GM12878 (cell line): ENCODE measurements at regions not wholly inside any gene's neighbourhood (a gene's known extent, or its start where the extent isn't known, plus 50 kb on each side); places are given as distances from the start of the nearest gene placed in this dataset.

Experiments
- ATAC-seq: fragments of 200-7000 bp; cut with Tn5 transposase; 3 replicates; pipeline ENCODE4 v1.9.1; 2020; ENCODE audit warnings: mild to moderate bottlenecking, moderate library complexity
- BruUV-seq: library from RNA; stranded (reverse); fragments of 400-500 nt; replicated peaks from 2 replicates; lab custom pipeline; 2021; lab: Mats Ljungman, UMichigan
- CTCF ChIA-PET: fragments of 300-600 bp; sonication (Branson Sonifier 250); formaldehyde crosslinking; extraction: SDS; loops from one replicate; lab custom pipeline; 2021; ENCODE audit warnings: inconsistent platforms; lab: Yijun Ruan, JAX
- POLR2A ChIA-PET: fragments of 350-600 bp; formaldehyde crosslinking; extraction: SDS; loops from one replicate; lab custom pipeline; 2021; ENCODE audit warnings: inconsistent platforms; lab: Charles Lee
- RAD21 ChIA-PET: fragments of 300-600 bp; sonication (Branson Sonifier 250); formaldehyde crosslinking; loops from one replicate; lab custom pipeline; 2023; ENCODE audit warnings: antibody characterized with exemption; ENCODE audit not compliant: unreplicated experiment; lab: Charles Lee
- SMC1A ChIA-PET: fragments of 300-600 bp; sonication (Branson Sonifier 250); formaldehyde crosslinking; loops from one replicate; lab custom pipeline; 2023; ENCODE audit not compliant: unreplicated experiment, uncharacterized antibody; lab: Charles Lee
- DNase-seq: peaks from one replicate; pipeline ENCODE4 v3.0.0-alpha.2; 2011; ENCODE audit warnings: low read depth, low spot score
- FAIRE-seq: peaks from 3 replicates; lab custom pipeline; 2011; peaks lifted over from hg19 to GRCh38; lab: Jason Lieb, UNC
- H2AFZ ChIP-seq: 2 replicates; pipeline ENCODE4 v1.6.0; 2011; ENCODE audit warnings: low read depth, low read length, control low read depth; ENCODE audit not compliant: control insufficient read depth
- H3K27ac ChIP-seq: 2 replicates; pipeline ENCODE4 v1.5.1; 2011; ENCODE audit warnings: control low read depth; ENCODE audit not compliant: control insufficient read depth, insufficient read depth
- H3K27me3 ChIP-seq, 2 experiments: replicated peaks in 1 of 2; 2 replicates each; pipeline versions ENCODE4 v1.6.0 to v1.6.1; 2011; ENCODE audit warnings: low read length in 1 of 2; ENCODE audit not compliant: control insufficient read depth in 2 of 2, insufficient read depth in 2 of 2
- H3K36me3 ChIP-seq, 2 experiments: 2 replicates each; pipeline ENCODE4 v1.5.1; 2011; ENCODE audit warnings: low read length in 1 of 2; ENCODE audit not compliant: control insufficient read depth in 2 of 2, insufficient read depth in 2 of 2
- H3K4me1 ChIP-seq: 2 replicates; pipeline ENCODE4 v1.6.1; 2011; ENCODE audit warnings: mild to moderate bottlenecking, low read length, moderate library complexity, mixed read lengths; ENCODE audit not compliant: control insufficient read depth, insufficient read depth
- H3K4me2 ChIP-seq: 2 replicates; pipeline ENCODE4 v1.6.0; 2011; ENCODE audit warnings: control low read depth; ENCODE audit not compliant: control insufficient read depth, insufficient read depth
- H3K4me3 ChIP-seq: fragments of 200-600 bp; sonication (generic); 2 replicates; pipeline ENCODE4 v1.5.1; 2016
- H3K79me2 ChIP-seq: 2 replicates; pipeline ENCODE4 v1.6.0; 2011; ENCODE audit warnings: low read length; ENCODE audit not compliant: control insufficient read depth, insufficient read depth
- H3K9ac ChIP-seq: 2 replicates; pipeline ENCODE4 v1.8.0; 2011; ENCODE audit warnings: low read length, control low read depth, mixed read lengths; ENCODE audit not compliant: control insufficient read depth, insufficient read depth
- H3K9me3 ChIP-seq: replicated peaks from 3 replicates; pipeline ENCODE4 v1.5.1; 2011; ENCODE audit warnings: mild to moderate bottlenecking, low read length; ENCODE audit not compliant: control insufficient read depth, insufficient read depth
- H4K20me1 ChIP-seq: 2 replicates; pipeline ENCODE4 v1.6.0; 2011; ENCODE audit not compliant: control insufficient read depth, insufficient read depth
- ATF7 ChIP-seq: fragments of 450-650 bp; IDR thresholded peaks from 2 replicates; pipeline ENCODE4 v1.6.1; 2016; ENCODE audit warnings: low read depth, mild to moderate bottlenecking
- CBX3 ChIP-seq: fragments of 200-600 bp; sonication (generic); IDR thresholded peaks from 2 replicates; pipeline ENCODE4 v1.6.1; 2016; ENCODE audit warnings: low read depth, borderline replicate concordance
- CBX5 ChIP-seq: sonication (generic); IDR thresholded peaks from 2 replicates; pipeline ENCODE4 v1.6.1; 2016; ENCODE audit warnings: low read depth, moderate library complexity, mild to moderate bottlenecking, inconsistent platforms
- FOS ChIP-seq: IDR thresholded peaks from 3 replicates; pipeline ENCODE4 v1.6.1; 2011; ENCODE audit warnings: borderline replicate concordance; ENCODE audit not compliant: insufficient read length; ENCODE audit errors: extremely low read depth
- JUND ChIP-seq: IDR thresholded peaks from 2 replicates; pipeline ENCODE4 v1.6.1; 2012; ENCODE audit warnings: low read depth, mild to moderate bottlenecking, low read length, improper control_type of control experiment, moderate library complexity
- KDM1A ChIP-seq: fragments of 200-600 bp; sonication (generic); IDR thresholded peaks from 2 replicates; pipeline ENCODE4 v1.6.1; 2016; ENCODE audit warnings: borderline replicate concordance
- RAD21 ChIP-seq: IDR thresholded peaks from 2 replicates; pipeline ENCODE4 v1.6.1; 2011; ENCODE audit warnings: mild to moderate bottlenecking, low read depth, low read length, moderate library complexity; ENCODE audit not compliant: insufficient read depth
- WGBS: methylation state at CpG from one replicate; pipeline ENCODE4 v1.1.6; 2016; ENCODE audit warnings: low lambda C conversion rate; ENCODE audit not compliant: insufficient replicate concordance, insufficient coverage; ENCODE audit errors: missing lambda C conversion rate; 5-methylcytosine and 5-hydroxymethylcytosine counted together
- in situ Hi-C: fragments of 300-500 bp; cut with MboI; formaldehyde crosslinking; loops from 9 replicates; pipeline ENCODE4 v1.14.3; 2018; ENCODE audit warnings: mixed read lengths
- intact Hi-C: fragments of 100-400 bp; cut with micrococcal nuclease; formaldehyde crosslinking; loops from one replicate; pipeline ENCODE4 v1.14.2; 2022; ENCODE audit not compliant: unreplicated experiment
- TF ChIP-seq, protein P1 (sequence below): fragments of 450-650 bp; IDR thresholded peaks from 2 replicates; pipeline ENCODE4 v1.6.1; 2017; ENCODE audit warnings: borderline replicate concordance
- TF ChIP-seq, protein P2 (sequence below): IDR thresholded peaks from 2 replicates; pipeline ENCODE4 v1.6.1; 2011; ENCODE audit warnings: low read depth, low read length, improper control_type of control experiment, borderline replicate concordance

DNA sequence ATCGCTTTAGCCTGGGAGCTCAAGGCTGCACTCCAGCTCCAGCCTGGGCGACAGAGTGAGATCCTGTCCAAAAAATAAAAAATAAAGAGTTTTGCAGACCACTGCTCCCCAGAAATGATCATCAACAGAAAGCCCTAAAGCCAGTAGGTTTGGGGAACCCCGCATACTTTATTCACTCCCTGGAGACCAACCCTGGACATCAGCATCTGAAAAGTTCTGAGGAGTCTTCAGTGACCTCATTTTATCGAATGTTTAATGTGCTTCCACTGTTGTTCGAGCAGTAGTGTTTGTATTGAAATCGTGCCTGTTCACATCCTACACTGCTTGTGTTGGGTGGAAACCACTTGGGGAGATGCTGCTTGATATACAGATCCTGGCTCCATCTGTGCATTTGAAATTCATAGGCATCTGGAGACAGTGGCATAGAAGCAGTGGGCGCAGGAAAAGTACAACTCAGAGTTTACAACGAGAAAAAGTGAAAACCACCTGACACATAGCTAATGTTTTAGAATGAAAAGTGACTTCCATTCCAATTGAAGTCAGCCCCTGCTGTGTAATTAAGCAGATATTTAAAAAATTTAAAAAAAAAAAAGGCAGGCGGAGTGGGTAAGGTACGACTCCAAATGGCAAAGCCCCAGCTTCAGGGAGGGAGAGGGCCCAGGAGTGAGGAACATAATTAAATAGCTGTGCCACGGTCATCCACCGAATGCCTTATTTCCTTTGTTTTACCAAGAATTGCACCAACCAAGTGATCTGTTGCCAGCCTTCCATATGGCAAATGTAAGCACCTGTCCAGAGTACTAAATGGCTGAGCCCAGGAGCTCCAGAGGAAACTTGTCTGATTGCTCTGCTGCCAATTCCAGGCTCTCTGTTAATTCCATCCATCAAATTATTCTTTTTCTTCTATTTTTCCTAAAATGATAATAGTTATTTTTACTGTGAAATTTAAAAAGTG, 100.4 kb upstream of the NAA20 start (continued):
- TF ChIP-seq, protein P1, sequence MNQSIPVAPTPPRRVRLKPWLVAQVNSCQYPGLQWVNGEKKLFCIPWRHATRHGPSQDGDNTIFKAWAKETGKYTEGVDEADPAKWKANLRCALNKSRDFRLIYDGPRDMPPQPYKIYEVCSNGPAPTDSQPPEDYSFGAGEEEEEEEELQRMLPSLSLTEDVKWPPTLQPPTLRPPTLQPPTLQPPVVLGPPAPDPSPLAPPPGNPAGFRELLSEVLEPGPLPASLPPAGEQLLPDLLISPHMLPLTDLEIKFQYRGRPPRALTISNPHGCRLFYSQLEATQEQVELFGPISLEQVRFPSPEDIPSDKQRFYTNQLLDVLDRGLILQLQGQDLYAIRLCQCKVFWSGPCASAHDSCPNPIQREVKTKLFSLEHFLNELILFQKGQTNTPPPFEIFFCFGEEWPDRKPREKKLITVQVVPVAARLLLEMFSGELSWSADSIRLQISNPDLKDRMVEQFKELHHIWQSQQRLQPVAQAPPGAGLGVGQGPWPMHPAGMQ, result no peak
- TF ChIP-seq, protein P2, sequence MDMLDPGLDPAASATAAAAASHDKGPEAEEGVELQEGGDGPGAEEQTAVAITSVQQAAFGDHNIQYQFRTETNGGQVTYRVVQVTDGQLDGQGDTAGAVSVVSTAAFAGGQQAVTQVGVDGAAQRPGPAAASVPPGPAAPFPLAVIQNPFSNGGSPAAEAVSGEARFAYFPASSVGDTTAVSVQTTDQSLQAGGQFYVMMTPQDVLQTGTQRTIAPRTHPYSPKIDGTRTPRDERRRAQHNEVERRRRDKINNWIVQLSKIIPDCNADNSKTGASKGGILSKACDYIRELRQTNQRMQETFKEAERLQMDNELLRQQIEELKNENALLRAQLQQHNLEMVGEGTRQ, result no peak
- TF ChIP-seq CBX5 (no peak), ATF7 (no peak), JUND (no peak), KDM1A (no peak)

DNA sequence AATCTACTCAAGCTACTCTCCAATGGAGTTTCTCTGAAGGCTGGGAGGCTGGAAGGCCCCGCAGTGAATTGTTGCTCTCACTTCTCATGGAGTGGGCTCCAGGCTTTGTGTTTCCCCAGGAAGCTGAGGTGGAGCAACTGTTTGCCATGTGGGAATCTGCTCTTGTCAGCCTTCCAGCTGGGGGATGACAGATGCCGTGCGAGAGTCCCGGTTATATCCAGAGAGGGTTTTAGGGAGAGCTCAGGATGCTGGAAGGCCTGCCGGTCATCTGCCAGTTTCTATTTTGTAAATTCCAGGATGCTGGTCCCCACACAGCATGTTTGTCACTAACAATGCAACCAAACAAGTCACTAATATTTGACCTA, 98.2 kb upstream of the NAA20 start:
- Histone ChIP-seq H4K20me1 (no peaks in the 10 kb centered on the region), H2AFZ (no peak overlapping the region), H3K4me1 (peaks cover 42% of the 10 kb centered on the region), H3K79me2 (no peaks in the 10 kb centered on the region), H3K9me3 (no peaks in the 10 kb centered on the region), H3K4me3 (no peak overlapping the region), H3K9ac (no peak overlapping the region)
- no peak for FAIRE-seq
- ChIA-PET RAD21 (interaction anchor here (1.0 to 5.0 kb wide), 9 partner anchors 14 to 98 kb away, joined by 3 to 51 read pairs (median 6); no protein-coding TSS in a partner anchor), POLR2A (interaction anchor here (1.9 kb wide), 2 partner anchors 16 to 18 kb away, joined by 5 to 11 read pairs; no protein-coding TSS in a partner anchor), CTCF (interaction anchor here (1.5 to 6.0 kb wide), 4 partner anchors 12 to 91 kb away, joined by 4 to 27 read pairs (median 8); no protein-coding TSS in a partner anchor)
- in situ Hi-C loops, result no loop called here
- ATAC-seq, result no peak
- no peak for DNase-seq
- no TSS peak for BruUV-seq
- TF ChIP-seq CBX3, result no peak
- no peak for TF ChIP-seq FOS
- no peak for TF ChIP-seq RAD21
- TF ChIP-seq, all 136 proteins: peak for 0
- 94% methylated on average over 5 of the region's 5 CpGs for WGBS
- intact Hi-C loops, result loop anchor here (2.0 kb wide), 1 partner anchor 18 kb away; no protein-coding TSS in a partner anchor
- Histone ChIP-seq H3K36me3 (no peaks in the 10 kb centered on the region), H3K4me2 (no peak overlapping the region), H3K27me3 (no peaks in the 10 kb centered on the region), H3K27ac (no peak overlapping the region)
- SMC1A ChIA-PET, result interaction anchor here (1.0 to 9.3 kb wide), 12 partner anchors 12 to 168 kb away, joined by 3 to 139 read pairs (median 6); no protein-coding TSS in a partner anchor
